DOHH2 (cell line): ENCODE measurements at regions not wholly inside any gene's neighbourhood (a gene's known extent, or its start where the extent isn't known, plus 50 kb on each side); places are given as distances from the start of the nearest gene placed in this dataset.

Experiments
- EZH2phosphoT487 ChIP-seq: fragments of 200-600 bp; sonication (generic); IDR thresholded peaks from 2 replicates; pipeline ENCODE4 v1.6.1; 2017; ENCODE audit warnings: borderline replicate concordance, mild to moderate bottlenecking, antibody characterized with exemption, low read length, moderate library complexity, mixed read lengths
- TF ChIP-seq, protein P1 (sequence below): fragments of 200-600 bp; sonication (generic); IDR thresholded peaks from one replicate; pipeline ENCODE4 v1.5.1; 2014; ENCODE audit warnings: antibody characterized with exemption, mild to moderate bottlenecking, low read depth, low read length; ENCODE audit not compliant: poor library complexity, severe bottlenecking

DNA sequence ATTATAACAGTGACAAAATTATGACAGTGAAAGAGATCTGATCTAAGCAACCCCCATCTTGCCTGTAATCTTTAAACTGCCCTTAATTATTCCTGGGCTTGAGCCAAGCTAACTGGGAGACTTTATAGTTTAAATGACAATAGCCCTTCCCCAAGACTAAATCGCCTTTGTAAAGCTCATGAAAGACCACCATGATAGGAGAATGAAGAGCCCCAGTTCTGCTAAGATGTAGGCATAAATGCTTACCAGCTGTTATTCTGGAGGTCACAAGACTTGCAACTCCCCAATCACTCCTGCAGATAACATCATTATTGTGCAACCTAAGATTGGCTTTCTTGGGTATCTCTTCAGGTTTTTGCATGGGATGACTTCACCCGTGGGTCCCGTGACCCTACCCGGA lies 599.7 kb downstream of the KCNH5 start:
- TF ChIP-seq, protein P1, sequence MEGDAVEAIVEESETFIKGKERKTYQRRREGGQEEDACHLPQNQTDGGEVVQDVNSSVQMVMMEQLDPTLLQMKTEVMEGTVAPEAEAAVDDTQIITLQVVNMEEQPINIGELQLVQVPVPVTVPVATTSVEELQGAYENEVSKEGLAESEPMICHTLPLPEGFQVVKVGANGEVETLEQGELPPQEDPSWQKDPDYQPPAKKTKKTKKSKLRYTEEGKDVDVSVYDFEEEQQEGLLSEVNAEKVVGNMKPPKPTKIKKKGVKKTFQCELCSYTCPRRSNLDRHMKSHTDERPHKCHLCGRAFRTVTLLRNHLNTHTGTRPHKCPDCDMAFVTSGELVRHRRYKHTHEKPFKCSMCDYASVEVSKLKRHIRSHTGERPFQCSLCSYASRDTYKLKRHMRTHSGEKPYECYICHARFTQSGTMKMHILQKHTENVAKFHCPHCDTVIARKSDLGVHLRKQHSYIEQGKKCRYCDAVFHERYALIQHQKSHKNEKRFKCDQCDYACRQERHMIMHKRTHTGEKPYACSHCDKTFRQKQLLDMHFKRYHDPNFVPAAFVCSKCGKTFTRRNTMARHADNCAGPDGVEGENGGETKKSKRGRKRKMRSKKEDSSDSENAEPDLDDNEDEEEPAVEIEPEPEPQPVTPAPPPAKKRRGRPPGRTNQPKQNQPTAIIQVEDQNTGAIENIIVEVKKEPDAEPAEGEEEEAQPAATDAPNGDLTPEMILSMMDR, result no peak
- TF ChIP-seq EZH2phosphoT487, result no peak
